ENCODE measurements at regions not wholly inside any gene's neighbourhood (a gene's known extent, or its start where the extent isn't known, plus 50 kb on each side); places are given as distances from the start of the nearest gene placed in this dataset.

GRCh38 chr16:73605309-73605708 lies 557.4 kb upstream of the ZFHX3 start:
- Histone ChIP-seq H3F3A (ENCODE audit: control insufficient read depth, insufficient read depth) (no peaks in the 10 kb centered on the region), H3K27me3 (ENCODE audit: control insufficient read depth, low read length) (no peaks in the 10 kb centered on the region), H4K20me1 (ENCODE audit: control insufficient read depth, insufficient read depth, low read depth, low read length) (no peaks in the 10 kb centered on the region), H3K36me3 (ENCODE audit: control insufficient read depth, low read length) (no peaks in the 10 kb centered on the region), H3K4me3 (ENCODE audit: low read length) (no peak overlapping the region), H3K27ac (ENCODE audit: low read depth, low read length) (no peak overlapping the region), H3K79me2 (ENCODE audit: control insufficient read depth, low read length) (no peaks in the 10 kb centered on the region), H3K9me3 (ENCODE audit: control insufficient read depth, insufficient read depth, low read length) (no peaks in the 10 kb centered on the region), H3K9me2 (replicated peaks; ENCODE audit: control insufficient read depth, low read length) (no peaks in the 10 kb centered on the region), H3K4me2 (ENCODE audit: low read length) (no peak overlapping the region), H3K4me1 (ENCODE audit: control insufficient read depth, low read length) (no peaks in the 10 kb centered on the region)
- TF ChIP-seq EZH2phosphoT487 (IDR thresholded peaks at IDR 0.05; ENCODE audit: borderline replicate concordance, low read length) (no peak), CTCF (IDR thresholded peaks at IDR 0.05; ENCODE audit: low read depth, low read length, poor library complexity, severe bottlenecking) (no peak)

- no peak for TF ChIP-seq EZH2phosphoT487 (IDR thresholded peaks at IDR 0.05; ENCODE audit: borderline replicate concordance, low read length)
- no peak for TF ChIP-seq CTCF (IDR thresholded peaks at IDR 0.05; ENCODE audit: low read depth, low read length, poor library complexity, severe bottlenecking)
- no peaks in the 10 kb centered on the region for H3K36me3 ChIP-seq (ENCODE audit: control insufficient read depth, low read length)
- H4K20me1 ChIP-seq (ENCODE audit: control insufficient read depth, insufficient read depth, low read depth, low read length), result no peaks in the 10 kb centered on the region
- H3K9me3 ChIP-seq (ENCODE audit: control insufficient read depth, insufficient read depth, low read length), result no peaks in the 10 kb centered on the region
- no peaks in the 10 kb centered on the region for H3F3A ChIP-seq (ENCODE audit: control insufficient read depth, insufficient read depth)
- H3K4me3 ChIP-seq (ENCODE audit: low read length), result no peak overlapping the region
- H3K27me3 ChIP-seq (ENCODE audit: control insufficient read depth, low read length), result no peaks in the 10 kb centered on the region
- no peak overlapping the region for H3K27ac ChIP-seq (ENCODE audit: low read depth, low read length)
- H3K9me2 ChIP-seq (replicated peaks; ENCODE audit: control insufficient read depth, low read length), result no peaks in the 10 kb centered on the region
- no peak overlapping the region for H3K4me2 ChIP-seq (ENCODE audit: low read length)
- no peaks in the 10 kb centered on the region for H3K4me1 ChIP-seq (ENCODE audit: control insufficient read depth, low read length)
- H3K79me2 ChIP-seq (ENCODE audit: control insufficient read depth, low read length), result no peaks in the 10 kb centered on the region
Measured at GRCh38 chr16:73601911-73602310, 554.0 kb upstream of the ZFHX3 start.

DNA sequence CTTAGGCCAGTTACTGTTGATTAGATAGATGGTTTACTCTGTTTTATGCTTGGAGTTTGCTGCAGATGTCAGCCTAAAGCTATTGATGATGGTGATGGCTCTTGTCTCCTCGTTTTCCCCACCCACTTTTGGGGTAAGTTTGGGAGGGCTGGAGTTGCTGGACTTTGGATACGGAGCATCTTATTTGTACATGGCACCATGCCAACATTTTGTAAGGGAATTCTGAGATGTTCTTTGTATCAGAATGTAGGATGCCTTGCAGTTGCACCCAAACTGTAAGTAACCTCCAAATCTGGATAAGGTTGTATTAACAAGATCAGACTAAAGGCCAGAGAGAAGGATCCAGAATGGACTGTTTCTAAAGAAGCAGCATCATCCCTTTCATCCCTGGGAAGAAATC lies 551.9 kb upstream of the ZFHX3 start:
- H3K4me1 ChIP-seq (ENCODE audit: control insufficient read depth, low read length), result no peaks in the 10 kb centered on the region
- no peak for TF ChIP-seq EZH2phosphoT487 (IDR thresholded peaks at IDR 0.05; ENCODE audit: borderline replicate concordance, low read length)
- no peak for TF ChIP-seq CTCF (IDR thresholded peaks at IDR 0.05; ENCODE audit: low read depth, low read length, poor library complexity, severe bottlenecking)
- H3K79me2 ChIP-seq (ENCODE audit: control insufficient read depth, low read length), result no peaks in the 10 kb centered on the region
- no peak overlapping the region for H3K4me3 ChIP-seq (ENCODE audit: low read length)
- no peak overlapping the region for H3K27ac ChIP-seq (ENCODE audit: low read depth, low read length)
- no peaks in the 10 kb centered on the region for H3F3A ChIP-seq (ENCODE audit: control insufficient read depth, insufficient read depth)
- no peaks in the 10 kb centered on the region for H3K36me3 ChIP-seq (ENCODE audit: control insufficient read depth, low read length)
- H3K4me2 ChIP-seq (ENCODE audit: low read length), result no peak overlapping the region
- no peaks in the 10 kb centered on the region for H3K9me2 ChIP-seq (replicated peaks; ENCODE audit: control insufficient read depth, low read length)
- H4K20me1 ChIP-seq (ENCODE audit: control insufficient read depth, insufficient read depth, low read depth, low read length), result no peaks in the 10 kb centered on the region
- no peaks in the 10 kb centered on the region for H3K27me3 ChIP-seq (ENCODE audit: control insufficient read depth, low read length)
- no peaks in the 10 kb centered on the region for H3K9me3 ChIP-seq (ENCODE audit: control insufficient read depth, insufficient read depth, low read length)

- TF ChIP-seq EZH2phosphoT487 (IDR thresholded peaks at IDR 0.05; ENCODE audit: borderline replicate concordance, low read length) (no peak), CTCF (IDR thresholded peaks at IDR 0.05; ENCODE audit: low read depth, low read length, poor library complexity, severe bottlenecking) (no peak)
- Histone ChIP-seq H3F3A (ENCODE audit: control insufficient read depth, insufficient read depth) (no peaks in the 10 kb centered on the region), H3K36me3 (ENCODE audit: control insufficient read depth, low read length) (no peaks in the 10 kb centered on the region), H3K79me2 (ENCODE audit: control insufficient read depth, low read length) (no peaks in the 10 kb centered on the region), H3K9me2 (replicated peaks; ENCODE audit: control insufficient read depth, low read length) (no peaks in the 10 kb centered on the region), H3K27ac (ENCODE audit: low read depth, low read length) (no peak overlapping the region), H3K4me2 (ENCODE audit: low read length) (no peak overlapping the region), H3K4me1 (ENCODE audit: control insufficient read depth, low read length) (no peaks in the 10 kb centered on the region), H3K9me3 (ENCODE audit: control insufficient read depth, insufficient read depth, low read length) (no peaks in the 10 kb centered on the region), H4K20me1 (ENCODE audit: control insufficient read depth, insufficient read depth, low read depth, low read length) (no peaks in the 10 kb centered on the region), H3K4me3 (ENCODE audit: low read length) (no peak overlapping the region), H3K27me3 (ENCODE audit: control insufficient read depth, low read length) (no peaks in the 10 kb centered on the region)
Measured at GRCh38 chr16:73599351-73599750, 551.4 kb upstream of the ZFHX3 start.

Data from DOHH2 (cell line).